ENCODE measurements at regions not wholly inside any gene's neighbourhood (a gene's known extent, or its start where the extent isn't known, plus 50 kb on each side); places are given as distances from the start of the nearest gene placed in this dataset.

- TF ChIP-seq, protein P1, sequence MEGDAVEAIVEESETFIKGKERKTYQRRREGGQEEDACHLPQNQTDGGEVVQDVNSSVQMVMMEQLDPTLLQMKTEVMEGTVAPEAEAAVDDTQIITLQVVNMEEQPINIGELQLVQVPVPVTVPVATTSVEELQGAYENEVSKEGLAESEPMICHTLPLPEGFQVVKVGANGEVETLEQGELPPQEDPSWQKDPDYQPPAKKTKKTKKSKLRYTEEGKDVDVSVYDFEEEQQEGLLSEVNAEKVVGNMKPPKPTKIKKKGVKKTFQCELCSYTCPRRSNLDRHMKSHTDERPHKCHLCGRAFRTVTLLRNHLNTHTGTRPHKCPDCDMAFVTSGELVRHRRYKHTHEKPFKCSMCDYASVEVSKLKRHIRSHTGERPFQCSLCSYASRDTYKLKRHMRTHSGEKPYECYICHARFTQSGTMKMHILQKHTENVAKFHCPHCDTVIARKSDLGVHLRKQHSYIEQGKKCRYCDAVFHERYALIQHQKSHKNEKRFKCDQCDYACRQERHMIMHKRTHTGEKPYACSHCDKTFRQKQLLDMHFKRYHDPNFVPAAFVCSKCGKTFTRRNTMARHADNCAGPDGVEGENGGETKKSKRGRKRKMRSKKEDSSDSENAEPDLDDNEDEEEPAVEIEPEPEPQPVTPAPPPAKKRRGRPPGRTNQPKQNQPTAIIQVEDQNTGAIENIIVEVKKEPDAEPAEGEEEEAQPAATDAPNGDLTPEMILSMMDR (conservative IDR thresholded peaks at IDR 0.05; ENCODE audit: low read depth, low read length), result no peak
- H3K4me3 ChIP-seq (ENCODE audit: low read depth, low read length), result no peak overlapping the region
- no peak for DNase-seq (ENCODE audit: low read depth)
Observed at GRCh38 chr17:52298881-52299280, 140.4 kb upstream of the CA10 start.

- DNase-seq (ENCODE audit: low read depth), result no peak
- no peak overlapping the region for H3K4me3 ChIP-seq (ENCODE audit: low read depth, low read length)
- TF ChIP-seq, protein P1 (conservative IDR thresholded peaks at IDR 0.05; ENCODE audit: low read depth, low read length), result peak; percentile 35
Observed at GRCh38 chr17:52297230-52298010, 138.9 kb upstream of the CA10 start.

DNA sequence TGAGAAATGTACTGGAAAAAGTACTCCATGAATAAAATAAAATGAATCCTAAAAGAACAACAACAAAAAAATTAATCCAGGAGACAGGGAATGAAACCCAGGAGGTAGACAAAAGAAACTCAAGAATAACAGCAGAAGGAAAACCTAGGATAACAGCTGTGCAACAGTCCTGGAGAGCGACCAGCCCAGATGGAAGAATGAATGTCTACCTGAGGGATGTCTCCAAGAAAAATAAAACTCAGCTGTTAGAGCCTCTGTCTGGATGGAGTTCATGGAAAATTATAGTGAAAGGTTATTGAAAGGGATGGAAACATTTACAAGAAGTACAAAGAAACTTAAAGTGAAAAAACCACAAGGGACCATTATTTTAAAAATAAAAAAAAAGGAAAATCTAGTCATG lies 135.8 kb upstream of the CA10 start:
- TF ChIP-seq, protein P1 (conservative IDR thresholded peaks at IDR 0.05; ENCODE audit: low read depth, low read length), result no peak
- DNase-seq (ENCODE audit: low read depth), result no peak

DNA sequence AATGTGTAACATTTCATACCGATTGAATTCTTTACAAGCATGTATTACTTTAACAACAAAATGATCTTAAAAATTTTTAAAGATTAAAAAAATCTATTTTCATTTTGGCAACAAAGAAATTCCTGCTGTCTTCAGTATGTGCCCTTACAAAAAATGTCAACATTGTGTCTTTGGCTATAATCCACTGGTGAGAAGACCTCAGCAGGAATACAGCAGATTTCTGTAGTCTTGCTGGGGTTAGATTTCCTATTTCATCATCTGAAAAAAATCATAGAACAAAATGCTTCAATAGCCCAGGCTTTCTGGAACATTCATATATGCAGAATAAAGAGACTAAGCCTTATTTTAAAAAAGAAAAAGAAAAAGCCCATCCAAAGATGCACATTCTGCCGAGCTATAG lies 129.1 kb upstream of the CA10 start:
- no peak overlapping the region for H3K4me3 ChIP-seq (ENCODE audit: low read depth, low read length)
- DNase-seq (ENCODE audit: low read depth), result no peak
- TF ChIP-seq, protein P1 (conservative IDR thresholded peaks at IDR 0.05; ENCODE audit: low read depth, low read length), result no peak

More for the DNA sequence above, 135.8 kb upstream of the CA10 start:
- no peak overlapping the region for H3K4me3 ChIP-seq (ENCODE audit: low read depth, low read length)

- no peak for DNase-seq (ENCODE audit: low read depth)
- TF ChIP-seq, protein P1 (conservative IDR thresholded peaks at IDR 0.05; ENCODE audit: low read depth, low read length), result no peak
- no peak overlapping the region for H3K4me3 ChIP-seq (ENCODE audit: low read depth, low read length)
Observed at GRCh38 chr17:52283872-52284271, 125.4 kb upstream of the CA10 start.

DNA sequence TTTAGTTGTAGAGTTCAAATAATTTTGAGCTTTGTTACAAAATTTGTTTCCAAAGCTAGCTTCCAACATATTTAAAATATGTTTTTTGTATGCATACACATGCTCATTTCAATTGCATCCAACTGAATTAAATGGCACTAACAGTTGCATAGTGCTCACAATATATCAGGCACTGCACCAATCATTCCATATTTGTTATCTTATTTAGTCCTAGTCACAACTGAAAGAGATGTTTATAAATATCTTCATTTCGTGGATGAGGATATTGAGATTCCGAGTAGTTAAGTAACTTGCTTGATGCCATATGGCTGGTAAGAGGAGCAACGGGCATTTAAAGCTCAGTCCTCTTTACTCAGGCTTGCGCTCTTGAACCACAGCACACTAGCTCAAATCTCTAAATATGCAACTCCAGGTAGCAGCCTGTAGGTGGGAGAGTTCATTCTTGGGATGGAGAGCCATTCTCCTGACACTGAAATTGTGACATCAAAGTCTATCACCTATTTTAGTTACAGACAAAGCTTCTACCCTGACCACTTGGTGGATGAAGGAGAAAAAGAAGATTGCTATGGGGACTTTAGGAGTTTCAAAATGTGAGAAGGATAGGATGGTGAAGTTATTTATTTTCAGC lies 118.0 kb upstream of the CA10 start:
- H3K4me3 ChIP-seq (ENCODE audit: low read depth, low read length), result no peak overlapping the region
- no peak for DNase-seq (ENCODE audit: low read depth)
- TF ChIP-seq, protein P1 (conservative IDR thresholded peaks at IDR 0.05; ENCODE audit: low read depth, low read length), result no peak

Data from epithelial cell of proximal tubule (primary cell).